DLD1 (cell line): ENCODE measurements at regions not wholly inside any gene's neighbourhood (a gene's known extent, or its start where the extent isn't known, plus 50 kb on each side); places are given as distances from the start of the nearest gene placed in this dataset.
"Not testable (repeated sequence)": the region's sequence is repeated elsewhere in the genome, so short reads cannot be mapped to it uniquely, and the experiment has no call there.

Source experiments
- in situ Hi-C: cut with HindIII; loops from 2 replicates; pipeline ENCODE4 v1.10.0; 2017; ENCODE audit warnings: low sequenced_read_pairs

GRCh38 chr2:192484903-192485302 is 290.2 kb upstream of the TMEFF2 start:
- in situ Hi-C loops: no loop called here

DNA sequence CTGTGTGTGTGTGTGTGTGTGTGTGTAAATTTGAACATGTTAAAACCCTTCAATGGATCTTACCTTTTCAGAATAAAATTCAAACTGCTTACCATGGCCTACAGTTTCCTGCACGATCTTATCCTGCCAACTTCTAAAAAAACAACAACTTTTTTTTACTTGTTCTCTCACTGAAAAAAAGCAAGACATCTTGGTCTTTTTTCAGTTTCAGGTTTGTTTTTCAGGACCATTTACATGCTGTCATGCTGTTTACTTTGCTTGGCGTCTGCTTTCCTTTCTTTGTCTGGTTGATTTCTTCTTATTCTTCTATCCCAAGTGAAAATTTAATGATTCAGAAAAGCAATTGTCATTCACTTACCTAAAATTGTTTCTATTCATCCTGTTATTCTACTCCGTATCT is 286.3 kb upstream of the TMEFF2 start:
- in situ Hi-C loops: no loop called here

GRCh38 chr2:192473331-192473730 is 278.6 kb upstream of the TMEFF2 start:
- in situ Hi-C loops: no loop called here

- in situ Hi-C loops: no loop called here
Measured at GRCh38 chr2:192471982-192472381, 277.2 kb upstream of the TMEFF2 start.

DNA sequence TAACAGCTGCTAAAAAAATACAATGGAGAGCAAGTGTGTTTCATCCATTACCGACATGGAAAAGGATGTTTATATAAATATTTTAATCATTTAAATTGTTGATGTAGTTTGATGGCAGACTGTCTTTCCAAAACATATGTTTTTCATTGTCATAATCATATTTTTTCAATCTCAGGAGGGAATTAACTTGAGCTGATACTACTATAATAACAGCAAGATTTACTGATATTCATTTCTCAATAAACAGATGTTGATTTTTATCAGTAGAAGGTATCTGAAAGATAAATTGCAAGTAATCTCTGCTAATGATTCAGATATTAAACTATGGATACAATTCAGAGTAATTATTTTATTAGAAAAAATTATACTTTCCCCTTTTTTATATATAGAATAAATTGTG is 274.9 kb upstream of the TMEFF2 start:
- in situ Hi-C loops: no loop called here

DNA sequence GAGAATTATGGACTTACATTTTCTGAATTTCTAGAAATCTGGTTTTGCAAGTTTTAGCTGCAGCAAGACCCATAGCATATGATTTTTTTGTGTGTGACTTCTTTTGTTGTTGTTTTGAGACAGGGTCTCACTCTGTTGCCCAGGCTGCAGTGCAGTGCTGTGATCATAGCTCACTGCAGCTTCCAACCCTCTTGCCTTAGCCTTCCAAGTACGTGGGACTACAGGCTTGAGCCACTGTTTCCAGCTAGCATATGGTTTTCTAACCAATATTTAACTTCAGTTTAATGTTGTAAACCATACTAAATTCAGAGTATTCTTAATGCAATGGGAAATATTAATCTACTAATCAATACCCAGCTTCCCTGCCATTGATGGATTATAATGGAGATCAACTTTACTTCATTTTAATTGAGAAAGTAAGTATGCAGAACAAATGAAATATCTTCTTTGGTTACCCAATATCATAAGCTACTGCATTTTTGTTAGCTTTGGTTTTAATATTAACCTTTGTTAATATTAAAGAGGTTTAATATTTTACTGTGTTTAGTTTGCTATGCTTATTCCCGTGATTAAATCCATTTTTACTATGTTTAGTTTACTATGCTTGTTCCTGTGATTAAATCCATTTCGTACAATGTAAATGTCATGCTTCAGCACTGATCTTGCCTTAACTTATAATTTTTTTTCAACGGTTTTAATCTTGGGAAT is 273.4 kb upstream of the TMEFF2 start:
- in situ Hi-C loops: no loop called here

DNA sequence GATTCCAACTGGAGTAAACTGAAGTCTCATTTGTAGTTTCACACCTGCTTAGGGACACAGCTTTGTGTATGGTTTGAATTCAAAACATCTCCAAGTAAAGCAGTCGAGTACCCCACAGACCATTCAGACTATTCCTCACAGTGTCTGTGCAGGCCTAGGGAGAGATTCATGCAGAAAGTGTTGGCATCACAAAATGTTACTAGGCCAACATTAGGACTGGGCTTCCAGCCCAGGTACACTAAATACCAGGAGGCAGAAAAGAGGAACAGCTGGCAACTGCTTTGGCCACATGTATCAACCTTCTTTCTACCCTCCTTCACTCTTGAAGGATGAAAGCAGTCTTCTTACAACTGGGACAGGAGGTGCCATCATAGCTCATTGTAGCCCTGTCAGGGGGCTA is 270.4 kb upstream of the TMEFF2 start:
- in situ Hi-C loops: no loop called here

- in situ Hi-C loops: no loop called here
Measured at GRCh38 chr2:192459422-192459821, 264.7 kb upstream of the TMEFF2 start.

- in situ Hi-C loops: no loop called here
Measured at GRCh38 chr2:192448881-192449280, 254.1 kb upstream of the TMEFF2 start.

GRCh38 chr2:192444286-192444838 is 249.6 kb upstream of the TMEFF2 start:
- in situ Hi-C loops: no loop called here

DNA sequence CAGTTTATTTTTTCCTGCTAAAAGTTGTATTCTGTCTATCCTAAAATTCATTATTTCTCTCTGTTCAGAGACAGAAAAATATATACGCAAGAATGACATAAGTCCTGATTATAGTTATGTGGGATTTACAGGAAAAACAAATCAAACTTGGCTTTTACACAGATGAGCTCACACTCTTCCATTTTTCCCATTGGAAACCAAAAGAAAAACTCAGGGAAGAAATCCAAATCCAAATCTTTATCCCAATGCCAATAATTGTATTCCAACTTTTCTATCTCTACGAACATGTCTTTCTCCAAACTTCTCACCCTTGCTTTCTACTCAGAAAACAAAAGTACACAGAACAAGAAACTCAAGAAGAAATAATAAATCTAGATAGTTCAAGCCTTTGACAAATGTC is 249.1 kb upstream of the TMEFF2 start:
- in situ Hi-C loops: no loop called here

GRCh38 chr2:192438239-192438638 is 243.5 kb upstream of the TMEFF2 start:
- in situ Hi-C loops: no loop called here

GRCh38 chr2:192437653-192438052 is 242.9 kb upstream of the TMEFF2 start:
- in situ Hi-C loops: no loop called here

DNA sequence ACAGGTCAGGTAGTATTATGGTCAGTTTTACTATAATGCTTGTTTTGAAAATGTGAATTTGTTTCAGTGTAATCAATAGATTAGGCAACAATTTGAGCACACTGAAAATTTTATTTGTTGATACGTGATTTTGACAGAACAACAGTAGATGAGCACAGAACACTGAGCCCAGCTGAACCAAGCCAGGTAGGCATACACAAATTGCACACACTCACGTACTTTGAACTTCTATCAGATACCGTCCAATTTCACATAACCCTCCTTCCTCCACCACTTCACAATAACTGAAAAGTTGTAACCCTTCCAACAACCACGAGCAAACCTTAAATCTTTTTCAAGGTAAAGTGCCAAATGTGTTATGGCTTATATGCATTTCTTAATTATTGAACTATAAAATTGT is 229.5 kb upstream of the TMEFF2 start:
- in situ Hi-C loops: no loop called here

GRCh38 chr2:192419786-192420185 is 225.1 kb upstream of the TMEFF2 start:
- in situ Hi-C loops: no loop called here

- in situ Hi-C loops: no loop called here
Measured at GRCh38 chr2:192416060-192416459, 221.3 kb upstream of the TMEFF2 start.

DNA sequence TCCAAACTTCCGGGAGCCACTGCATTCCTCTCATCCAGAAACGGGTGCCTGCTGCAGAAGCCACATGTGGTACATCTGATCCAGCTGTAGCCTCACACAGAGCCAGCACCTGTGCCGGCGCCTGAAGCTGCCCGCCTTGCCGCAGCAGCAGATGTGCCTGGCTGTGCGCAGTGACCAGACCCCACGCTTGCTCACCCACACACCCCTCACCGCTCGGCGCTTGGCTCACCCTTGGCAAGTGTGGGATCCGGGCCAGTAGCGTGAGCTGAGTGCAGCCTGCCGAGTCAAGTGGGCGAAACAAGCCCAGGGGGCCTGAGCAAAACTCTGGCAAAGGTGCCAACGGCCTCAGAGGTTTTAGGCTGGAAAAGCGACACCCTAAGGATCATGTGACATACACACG is 220.1 kb upstream of the TMEFF2 start:
- in situ Hi-C loops: no loop called here

DNA sequence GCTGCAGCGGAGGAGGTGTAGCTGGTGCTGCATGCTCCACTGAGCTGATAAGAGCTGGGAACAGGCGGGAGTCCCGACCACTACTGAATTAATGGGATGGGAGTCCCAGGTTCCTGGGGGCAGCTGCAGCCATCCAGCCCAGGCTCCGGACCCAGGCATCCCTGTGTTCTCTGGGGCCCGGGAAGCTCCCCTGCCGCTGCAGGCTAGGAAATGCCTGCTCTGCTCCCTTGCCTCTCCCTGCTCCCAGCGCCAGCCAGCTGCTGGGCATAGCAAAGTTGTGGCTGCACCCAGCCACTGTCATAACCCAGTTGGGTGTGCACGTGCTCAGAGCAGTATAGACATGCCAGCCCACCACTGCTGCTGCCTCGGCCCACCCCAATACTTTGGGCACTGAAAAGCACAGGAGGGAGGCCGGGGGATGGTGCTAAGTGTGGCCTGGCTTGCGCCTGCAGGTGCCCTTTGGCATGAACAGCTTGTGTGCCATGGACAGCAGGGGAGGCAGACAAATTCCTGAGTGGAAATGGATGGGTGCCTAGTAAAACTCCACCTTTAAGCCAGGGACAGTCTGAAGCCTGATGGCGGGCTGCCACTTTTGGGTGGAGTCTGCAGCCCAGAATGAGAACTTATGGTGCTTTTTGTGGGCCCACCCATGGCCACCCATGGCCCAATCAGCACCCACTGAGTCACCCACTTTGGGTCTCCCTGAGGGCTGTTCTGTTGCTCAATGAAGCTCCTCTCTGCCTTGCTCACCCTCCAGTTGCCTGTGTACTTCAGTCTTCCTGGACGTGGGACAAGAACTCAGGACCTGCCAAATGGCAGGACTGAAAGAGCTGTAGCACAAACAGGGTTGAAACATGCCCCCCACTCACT is 219.3 kb upstream of the TMEFF2 start:
- in situ Hi-C loops: no loop called here

GRCh38 chr2:192412866-192413265 is 218.1 kb upstream of the TMEFF2 start:
- in situ Hi-C loops: not testable (repeated sequence)

- in situ Hi-C loops: no loop called here
Measured at GRCh38 chr2:192412394-192412793, 217.7 kb upstream of the TMEFF2 start.

GRCh38 chr2:192411755-192412154 is 217.0 kb upstream of the TMEFF2 start:
- in situ Hi-C loops: no loop called here

DNA sequence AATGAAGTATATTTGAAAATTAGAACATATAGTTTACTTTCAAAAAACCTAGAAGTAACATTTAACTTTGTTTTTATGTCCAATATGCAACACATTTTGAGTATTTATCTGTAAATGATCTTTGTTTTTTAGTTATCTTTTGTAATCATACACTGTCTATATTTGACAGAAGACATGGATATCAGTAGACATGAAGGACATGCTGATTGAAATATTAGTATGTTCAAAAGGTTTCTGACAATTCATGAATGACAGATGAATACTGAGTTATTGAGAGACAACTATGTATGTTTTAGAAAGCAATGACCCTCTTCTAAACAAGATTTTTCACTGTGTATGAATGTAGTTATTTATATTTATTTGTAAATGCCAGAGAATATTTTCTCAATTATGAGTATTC is 215.6 kb upstream of the TMEFF2 start:
- in situ Hi-C loops: no loop called here
